ENCODE measurements at regions not wholly inside any gene's neighbourhood (a gene's known extent, or its start where the extent isn't known, plus 50 kb on each side); places are given as distances from the start of the nearest gene placed in this dataset.

DNA sequence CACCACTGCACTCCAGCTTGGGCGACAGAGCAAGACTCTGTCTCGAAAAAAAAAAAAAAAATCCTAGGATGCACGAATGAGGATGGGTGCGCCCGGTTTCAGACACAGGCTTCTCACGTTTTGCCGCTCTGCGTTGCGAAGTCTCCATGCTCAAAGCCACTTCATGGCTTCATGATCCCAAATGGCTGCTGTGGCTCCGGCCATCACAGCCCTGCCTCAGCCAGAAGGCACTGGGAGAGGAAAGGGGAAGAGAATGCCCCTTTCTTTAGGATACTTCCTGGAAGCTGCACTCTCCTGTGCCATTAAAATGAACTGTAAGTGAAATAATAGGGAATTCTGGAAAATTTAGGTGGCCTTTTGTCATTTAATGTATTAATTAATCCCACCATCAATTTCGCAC, 116.4 kb upstream of the ANO1 start:
- no peak overlapping the region for H3K4me3 Mint-ChIP-seq
- H3K27ac Mint-ChIP-seq: no peak overlapping the region
- H3K9me3 ChIP-seq (ENCODE audit: control insufficient read depth, low read length): no peaks in the 10 kb centered on the region
- peaks cover 13% of the 10 kb centered on the region for H3K4me1 Mint-ChIP-seq
- 94 to 96% methylated on average over 9 to 11 of the region's 11 CpGs for WGBS, 2 experiments (ENCODE audit: insufficient coverage in 1 of 2, insufficient read length in 1 of 2)
- no peak overlapping the region for H3K4me3 ChIP-seq (ENCODE audit: low read length)
- no peaks in the 10 kb centered on the region for H3K27me3 ChIP-seq (ENCODE audit: control insufficient read depth, insufficient read depth, low read length, poor library complexity, severe bottlenecking)
- H3K4me1 ChIP-seq (ENCODE audit: control insufficient read depth, insufficient read depth, low read length): peaks cover 4% of the 10 kb centered on the region
- DNase-seq: no peak
- H3K36me3 Mint-ChIP-seq (ENCODE audit: low read depth): no peaks in the 10 kb centered on the region
- H3K9ac ChIP-seq (ENCODE audit: extremely low read depth, low read length, poor library complexity, severe bottlenecking): no peak overlapping the region
- peaks cover 11% of the 10 kb centered on the region for H3K27me3 Mint-ChIP-seq (ENCODE audit: insufficient read depth)
- H3K27ac ChIP-seq (ENCODE audit: low read depth, low read length): no peak overlapping the region
- H3K36me3 ChIP-seq (ENCODE audit: control insufficient read depth, insufficient read depth, low read length): no peaks in the 10 kb centered on the region
- TF ChIP-seq, protein P1, sequence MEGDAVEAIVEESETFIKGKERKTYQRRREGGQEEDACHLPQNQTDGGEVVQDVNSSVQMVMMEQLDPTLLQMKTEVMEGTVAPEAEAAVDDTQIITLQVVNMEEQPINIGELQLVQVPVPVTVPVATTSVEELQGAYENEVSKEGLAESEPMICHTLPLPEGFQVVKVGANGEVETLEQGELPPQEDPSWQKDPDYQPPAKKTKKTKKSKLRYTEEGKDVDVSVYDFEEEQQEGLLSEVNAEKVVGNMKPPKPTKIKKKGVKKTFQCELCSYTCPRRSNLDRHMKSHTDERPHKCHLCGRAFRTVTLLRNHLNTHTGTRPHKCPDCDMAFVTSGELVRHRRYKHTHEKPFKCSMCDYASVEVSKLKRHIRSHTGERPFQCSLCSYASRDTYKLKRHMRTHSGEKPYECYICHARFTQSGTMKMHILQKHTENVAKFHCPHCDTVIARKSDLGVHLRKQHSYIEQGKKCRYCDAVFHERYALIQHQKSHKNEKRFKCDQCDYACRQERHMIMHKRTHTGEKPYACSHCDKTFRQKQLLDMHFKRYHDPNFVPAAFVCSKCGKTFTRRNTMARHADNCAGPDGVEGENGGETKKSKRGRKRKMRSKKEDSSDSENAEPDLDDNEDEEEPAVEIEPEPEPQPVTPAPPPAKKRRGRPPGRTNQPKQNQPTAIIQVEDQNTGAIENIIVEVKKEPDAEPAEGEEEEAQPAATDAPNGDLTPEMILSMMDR (conservative IDR thresholded peaks at IDR 0.05): no peak
- H3K9me3 Mint-ChIP-seq: peaks cover 4% of the 10 kb centered on the region

DNA sequence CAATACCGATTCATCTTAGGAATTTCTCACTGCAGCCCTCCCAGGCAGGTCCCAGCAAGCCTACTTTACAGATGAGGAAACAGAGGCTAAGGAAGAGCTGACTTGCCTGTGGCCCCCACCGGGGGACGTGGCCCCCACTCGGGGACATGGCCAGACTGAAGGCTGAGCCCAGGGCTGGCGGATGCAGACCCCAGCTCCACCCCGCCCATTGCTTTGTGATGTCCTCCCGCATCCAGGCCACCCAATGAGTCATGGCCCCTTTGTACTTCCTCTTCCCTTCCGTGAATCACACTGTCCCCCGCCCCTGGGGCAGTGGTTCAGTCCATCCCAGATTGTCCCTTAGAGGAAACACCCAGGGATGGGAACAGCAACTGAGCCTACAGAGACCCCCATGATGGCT, 116.0 kb upstream of the ANO1 start:
- Histone ChIP-seq H3K27me3 (ENCODE audit: control insufficient read depth, insufficient read depth, low read length, poor library complexity, severe bottlenecking) (no peaks in the 10 kb centered on the region), H3K4me1 (ENCODE audit: control insufficient read depth, insufficient read depth, low read length) (peaks cover 4% of the 10 kb centered on the region), H3K9me3 (ENCODE audit: control insufficient read depth, low read length) (no peaks in the 10 kb centered on the region), H3K36me3 (ENCODE audit: control insufficient read depth, insufficient read depth, low read length) (no peaks in the 10 kb centered on the region), H3K4me3 (ENCODE audit: low read length) (no peak overlapping the region), H3K9ac (ENCODE audit: extremely low read depth, low read length, poor library complexity, severe bottlenecking) (no peak overlapping the region), H3K27ac (ENCODE audit: low read depth, low read length) (no peak overlapping the region)
- no peak for DNase-seq
- Mint-ChIP-seq H3K27me3 (ENCODE audit: insufficient read depth) (peaks cover 13% of the 10 kb centered on the region), H3K4me1 (peaks cover 13% of the 10 kb centered on the region), H3K9me3 (peaks cover 4% of the 10 kb centered on the region), H3K36me3 (ENCODE audit: low read depth) (no peaks in the 10 kb centered on the region), H3K27ac (no peak overlapping the region), H3K4me3 (no peak overlapping the region)
- WGBS, 2 experiments (ENCODE audit: insufficient coverage in 1 of 2, insufficient read length in 1 of 2): 79 to 86% methylated on average over 7 to 9 of the region's 9 CpGs
- TF ChIP-seq, protein P1 (conservative IDR thresholded peaks at IDR 0.05): no peak

DNA sequence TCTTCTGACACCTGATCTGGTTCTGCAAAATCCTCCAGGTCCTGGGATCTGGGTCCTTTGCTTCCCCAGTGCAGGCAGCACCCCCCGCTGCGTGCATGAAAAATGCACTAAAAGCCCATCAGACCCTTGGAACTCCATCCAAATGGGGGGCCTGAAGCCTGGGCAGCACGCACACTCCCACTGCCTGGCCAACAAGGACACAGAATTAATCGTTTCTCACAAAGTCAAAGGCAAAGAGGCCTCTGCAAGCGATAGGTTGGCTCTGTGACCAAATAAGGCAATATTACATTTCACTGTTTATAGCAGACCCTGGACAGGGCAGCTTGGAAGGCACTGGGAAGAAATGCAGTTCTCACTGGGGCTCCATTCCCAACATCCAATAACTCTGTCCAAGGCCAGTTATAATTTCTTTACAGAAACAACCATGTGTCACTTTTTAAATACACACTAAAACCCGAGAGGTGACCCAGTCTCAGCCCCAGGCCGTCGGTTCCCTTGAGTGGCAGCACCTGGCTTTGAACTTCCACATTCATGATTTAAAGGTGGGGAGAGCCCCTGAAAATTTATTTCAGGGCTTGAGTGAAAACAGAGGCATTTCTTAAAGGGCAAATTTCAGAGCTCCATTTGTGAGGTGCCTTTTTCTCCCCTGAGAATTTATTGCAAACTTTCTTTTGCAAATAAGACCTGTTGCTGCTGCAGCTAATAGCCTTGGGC, 114.4 kb upstream of the ANO1 start:
- Histone ChIP-seq H3K9me3 (ENCODE audit: control insufficient read depth, low read length) (no peaks in the 10 kb centered on the region), H3K4me3 (ENCODE audit: low read length) (no peak overlapping the region), H3K27me3 (ENCODE audit: control insufficient read depth, insufficient read depth, low read length, poor library complexity, severe bottlenecking) (no peaks in the 10 kb centered on the region), H3K4me1 (ENCODE audit: control insufficient read depth, insufficient read depth, low read length) (peaks cover 4% of the 10 kb centered on the region), H3K27ac (ENCODE audit: low read depth, low read length) (no peak overlapping the region), H3K9ac (ENCODE audit: extremely low read depth, low read length, poor library complexity, severe bottlenecking) (no peak overlapping the region), H3K36me3 (ENCODE audit: control insufficient read depth, insufficient read depth, low read length) (no peaks in the 10 kb centered on the region)
- peaks cover 4% of the 10 kb centered on the region for H3K9me3 Mint-ChIP-seq
- H3K4me1 Mint-ChIP-seq: peaks cover 13% of the 10 kb centered on the region
- TF ChIP-seq, protein P1 (conservative IDR thresholded peaks at IDR 0.05): no peak
- H3K4me3 Mint-ChIP-seq: no peak overlapping the region
- WGBS, 2 experiments (ENCODE audit: insufficient coverage in 1 of 2, insufficient read length in 1 of 2): 40 to 59% methylated on average over 7 to 8 of the region's 8 CpGs
- no peaks in the 10 kb centered on the region for H3K36me3 Mint-ChIP-seq (ENCODE audit: low read depth)
- H3K27ac Mint-ChIP-seq: no peak overlapping the region
- no peak for DNase-seq
- H3K27me3 Mint-ChIP-seq (ENCODE audit: insufficient read depth): peaks cover 15% of the 10 kb centered on the region

Measured in endodermal cell (in vitro differentiated cells).